ENCODE measurements at regions not wholly inside any gene's neighbourhood (a gene's known extent, or its start where the extent isn't known, plus 50 kb on each side); places are given as distances from the start of the nearest gene placed in this dataset.

DNA sequence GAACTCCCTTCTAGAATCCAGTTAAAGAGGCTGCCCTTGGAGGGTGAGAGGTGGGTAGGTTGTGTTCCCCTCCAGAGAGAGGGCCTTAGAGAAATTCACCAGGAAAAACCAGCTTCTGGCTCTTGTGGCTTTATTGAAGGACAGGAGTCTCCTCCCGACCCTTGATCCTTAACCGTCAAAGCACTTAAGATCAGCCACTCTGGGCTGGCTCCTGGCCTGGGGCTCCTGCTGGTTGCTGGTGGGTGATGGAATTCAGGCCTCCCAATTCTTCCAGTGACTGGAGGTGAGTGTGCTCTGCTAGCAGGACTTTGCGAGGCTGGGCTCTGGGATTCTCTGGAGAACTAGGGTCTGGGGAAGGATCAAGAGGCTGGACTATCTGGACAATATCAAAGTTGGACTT lies 75.6 kb upstream of the LGSN start:
- no peaks in the 10 kb centered on the region for H3K4me1 ChIP-seq (ENCODE audit: control insufficient read depth in 5 of 5, insufficient read depth in 5 of 5, low read length in 5 of 5)
- ATAC-seq (ENCODE audit: insufficient read depth, low FRiP score) = no peak
- H3K27me3 ChIP-seq (ENCODE audit: control insufficient read depth in 3 of 3, insufficient read depth in 3 of 3, low read length in 2 of 3) = no peaks in the 10 kb centered on the region
- 81 to 86% methylated on average over 3 of the region's 3 CpGs for WGBS, 2 donors
- H3K36me3 ChIP-seq (ENCODE audit: control insufficient read depth in 4 of 4, insufficient read depth in 4 of 4, low read length in 4 of 4) = no peaks in the 10 kb centered on the region
- no peaks in the 10 kb centered on the region for H3K9me3 ChIP-seq (ENCODE audit: control insufficient read depth in 4 of 4, insufficient read depth in 3 of 4, low read length in 3 of 4)
- H3K4me3 ChIP-seq = no peak overlapping the region
- H3K9ac ChIP-seq (ENCODE audit: insufficient read depth in 1 of 2, low read length in 2 of 2) = no peak overlapping the region
- DNase-seq = no peak
- no peak overlapping the region for H3K27ac ChIP-seq (ENCODE audit: low read depth in 1 of 2, low read length in 1 of 2)
- TF ChIP-seq, protein P1, sequence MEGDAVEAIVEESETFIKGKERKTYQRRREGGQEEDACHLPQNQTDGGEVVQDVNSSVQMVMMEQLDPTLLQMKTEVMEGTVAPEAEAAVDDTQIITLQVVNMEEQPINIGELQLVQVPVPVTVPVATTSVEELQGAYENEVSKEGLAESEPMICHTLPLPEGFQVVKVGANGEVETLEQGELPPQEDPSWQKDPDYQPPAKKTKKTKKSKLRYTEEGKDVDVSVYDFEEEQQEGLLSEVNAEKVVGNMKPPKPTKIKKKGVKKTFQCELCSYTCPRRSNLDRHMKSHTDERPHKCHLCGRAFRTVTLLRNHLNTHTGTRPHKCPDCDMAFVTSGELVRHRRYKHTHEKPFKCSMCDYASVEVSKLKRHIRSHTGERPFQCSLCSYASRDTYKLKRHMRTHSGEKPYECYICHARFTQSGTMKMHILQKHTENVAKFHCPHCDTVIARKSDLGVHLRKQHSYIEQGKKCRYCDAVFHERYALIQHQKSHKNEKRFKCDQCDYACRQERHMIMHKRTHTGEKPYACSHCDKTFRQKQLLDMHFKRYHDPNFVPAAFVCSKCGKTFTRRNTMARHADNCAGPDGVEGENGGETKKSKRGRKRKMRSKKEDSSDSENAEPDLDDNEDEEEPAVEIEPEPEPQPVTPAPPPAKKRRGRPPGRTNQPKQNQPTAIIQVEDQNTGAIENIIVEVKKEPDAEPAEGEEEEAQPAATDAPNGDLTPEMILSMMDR (IDR thresholded peaks at IDR 0.05; ENCODE audit: control extremely low read depth, extremely low read depth) = no peak

DNA sequence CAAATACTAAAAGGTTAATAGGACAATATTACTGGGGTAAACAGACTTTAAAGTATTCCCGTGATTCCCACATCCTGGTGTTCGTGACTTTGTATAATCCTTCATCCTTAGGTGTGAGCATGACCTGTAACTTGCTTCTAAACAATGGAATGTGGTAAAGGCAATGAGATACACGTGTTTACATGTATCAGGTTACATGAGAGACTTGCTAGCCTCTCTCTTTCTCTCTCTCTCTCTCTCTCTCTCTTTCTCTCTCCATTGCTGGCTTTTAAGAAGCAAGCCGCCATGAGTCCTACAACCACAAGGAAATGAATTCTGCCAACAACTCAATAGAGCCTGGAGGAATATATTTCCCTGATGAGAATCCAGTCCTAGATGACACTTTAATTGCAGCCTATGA lies 83.9 kb upstream of the LGSN start:
- no peaks in the 10 kb centered on the region for H3K36me3 ChIP-seq (ENCODE audit: control insufficient read depth in 4 of 4, insufficient read depth in 4 of 4, low read length in 4 of 4)
- no peak overlapping the region for H3K9ac ChIP-seq (ENCODE audit: insufficient read depth in 1 of 2, low read length in 2 of 2)
- H3K27me3 ChIP-seq (ENCODE audit: control insufficient read depth in 3 of 3, insufficient read depth in 3 of 3, low read length in 2 of 3) = no peaks in the 10 kb centered on the region
- 63 to 79% methylated on average over 4 of the region's 4 CpGs for WGBS, 2 donors
- no peak overlapping the region for H3K27ac ChIP-seq (ENCODE audit: low read depth in 1 of 2, low read length in 1 of 2)
- H3K9me3 ChIP-seq (ENCODE audit: control insufficient read depth in 4 of 4, insufficient read depth in 3 of 4, low read length in 3 of 4) = no peaks in the 10 kb centered on the region
- ATAC-seq (ENCODE audit: insufficient read depth, low FRiP score) (no peak), DNase-seq (no peak)
- H3K4me1 ChIP-seq (ENCODE audit: control insufficient read depth in 5 of 5, insufficient read depth in 5 of 5, low read length in 5 of 5) = no peaks in the 10 kb centered on the region
- TF ChIP-seq, protein P1 (IDR thresholded peaks at IDR 0.05; ENCODE audit: control extremely low read depth, extremely low read depth) = no peak
- H3K4me3 ChIP-seq = no peak overlapping the region

DNA sequence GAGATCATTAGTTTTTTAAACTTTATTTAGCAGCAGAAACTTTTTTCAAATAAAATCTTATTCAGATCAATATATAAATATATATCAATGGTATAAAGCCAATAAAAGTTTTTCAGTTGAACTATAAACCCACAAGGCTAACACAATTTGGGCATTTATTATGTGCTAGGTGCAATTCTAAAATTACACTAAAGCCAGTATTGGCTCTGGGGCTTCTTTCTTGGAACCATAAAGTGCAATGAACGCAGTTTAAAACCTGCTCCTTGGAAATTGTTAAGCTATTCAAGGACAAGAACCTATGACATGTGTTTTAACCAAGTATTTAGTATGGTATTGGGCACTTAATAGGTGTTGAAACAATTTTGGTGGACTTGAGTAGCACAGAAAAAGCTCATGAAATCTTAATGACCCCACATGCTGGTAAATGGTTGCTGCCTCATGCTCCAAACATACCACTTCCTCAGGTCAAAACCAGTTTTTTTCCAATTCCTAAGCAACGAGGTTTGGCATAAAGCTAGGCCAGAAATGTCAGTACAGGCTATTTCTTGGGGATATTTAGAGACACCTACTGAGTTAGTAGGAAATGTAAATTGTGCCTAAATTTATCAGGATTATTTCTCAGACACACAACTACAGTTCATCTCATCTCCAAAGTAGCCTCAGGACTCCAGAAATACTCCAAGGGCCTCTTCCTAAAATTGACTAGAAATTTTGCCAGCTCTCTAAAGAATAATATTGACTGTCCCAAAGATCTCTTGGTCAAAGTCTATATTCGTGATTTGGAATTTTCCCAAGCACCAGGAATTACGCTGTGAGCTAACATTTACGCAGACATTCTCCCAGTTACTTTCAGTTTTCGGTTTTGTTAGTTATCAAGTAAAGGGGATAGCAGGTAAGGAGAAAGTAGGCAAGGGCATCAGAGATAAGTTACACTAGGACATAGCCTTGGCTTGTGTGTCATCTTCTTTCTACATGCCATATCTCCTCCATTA lies 90.9 kb upstream of the LGSN start:
- no peak overlapping the region for H3K9ac ChIP-seq (ENCODE audit: insufficient read depth in 1 of 2, low read length in 2 of 2)
- WGBS, 2 donors = 78 to 85% methylated on average over 6 of the region's 6 CpGs
- TF ChIP-seq, protein P1 (IDR thresholded peaks at IDR 0.05; ENCODE audit: control extremely low read depth, extremely low read depth) = no peak

More for the DNA sequence above, 90.9 kb upstream of the LGSN start:
- Histone ChIP-seq H3K4me1 (ENCODE audit: control insufficient read depth in 5 of 5, insufficient read depth in 5 of 5, low read length in 5 of 5) (no peaks in the 10 kb centered on the region), H3K36me3 (ENCODE audit: control insufficient read depth in 4 of 4, insufficient read depth in 4 of 4, low read length in 4 of 4) (no peaks in the 10 kb centered on the region), H3K9me3 (ENCODE audit: control insufficient read depth in 4 of 4, insufficient read depth in 3 of 4, low read length in 3 of 4) (no peaks in the 10 kb centered on the region), H3K27me3 (ENCODE audit: control insufficient read depth in 3 of 3, insufficient read depth in 3 of 3, low read length in 2 of 3) (no peaks in the 10 kb centered on the region), H3K27ac (ENCODE audit: low read depth in 1 of 2, low read length in 1 of 2) (no peak overlapping the region), H3K4me3 (no peak overlapping the region)
- ATAC-seq (ENCODE audit: insufficient read depth, low FRiP score) (no peak), DNase-seq (no peak)
